Vagina (tissue), 2 donors: ENCODE measurements at regions not wholly inside any gene's neighbourhood (a gene's known extent, or its start where the extent isn't known, plus 50 kb on each side); places are given as distances from the start of the nearest gene placed in this dataset.
"Not testable (repeated sequence)": the region's sequence is repeated elsewhere in the genome, so short reads cannot be mapped to it uniquely, and the experiment has no call there.

ENCODE experiments used
- DNase-seq, 2 donors: peaks; one replicate each; pipeline ENCODE4 v3.0.0-alpha.2; 2017; ENCODE audit errors: extremely low spot score in 2 of 2
- H3K27ac ChIP-seq: fragments of 200-600 bp; sonication (generic); one replicate; pipeline ENCODE4 v1.5.1; 2019
- H3K27me3 ChIP-seq: fragments of 200-600 bp; sonication (generic); one replicate; pipeline ENCODE4 v1.5.1; 2019
- H3K36me3 ChIP-seq, 2 donors: fragments of 200-600 bp; sonication (generic); one replicate each; pipeline ENCODE4 v1.5.1; 2017 to 2019
- H3K4me1 ChIP-seq: fragments of 200-600 bp; sonication (generic); one replicate; pipeline ENCODE4 v1.5.1; 2019
- H3K4me3 ChIP-seq, 2 donors: fragments of 200-600 bp; sonication (generic); 1 replicate in 1 of 2; 2 replicates in 1 of 2; pipeline ENCODE4 v1.5.1; 2016 to 2019
- H3K9me3 ChIP-seq: fragments of 200-600 bp; sonication (generic); one replicate; pipeline ENCODE4 v1.5.1; 2019
- POLR2A ChIP-seq, 2 donors: fragments of 450-650 bp; IDR thresholded peaks; one replicate each; pipeline ENCODE4 v1.6.1; 2017; ENCODE audit warnings: antibody characterized with exemption in 2 of 2, mild to moderate bottlenecking in 2 of 2, moderate library complexity in 2 of 2
- POLR2AphosphoS5 ChIP-seq, 2 donors: sonication (generic); formaldehyde crosslinking; IDR thresholded peaks; one replicate each; pipeline ENCODE4 v1.9.0; 2017; ENCODE audit warnings: antibody characterized with exemption in 2 of 2, mild to moderate bottlenecking in 2 of 2, low read depth in 1 of 2; ENCODE audit not compliant: insufficient read depth in 1 of 2
- intact Hi-C: fragments of 100-400 bp; cut with DNase I; formaldehyde crosslinking; loops from one replicate; pipeline ENCODE4 v1.15.1; 2023
- TF ChIP-seq, protein P1 (sequence below), 3 experiments: fragments of 450-650 bp in 2 of 3; fragments of 200-600 bp in 1 of 3; sonication (generic) in 1 of 3; IDR thresholded peaks; one replicate each; pipeline ENCODE4 v1.5.1; 2017 to 2019; ENCODE audit warnings: antibody characterized with exemption in 3 of 3, mild to moderate bottlenecking in 2 of 3, moderate library complexity in 2 of 3

GRCh38 chr6:105526225-105526872 is 123.5 kb upstream of the PREP start:
- no peaks in the 10 kb centered on the region for H3K27me3 ChIP-seq
- H3K9me3 ChIP-seq, result no peaks in the 10 kb centered on the region
- H3K4me3 ChIP-seq, result no peak overlapping the region
- no peaks in the 10 kb centered on the region for H3K4me1 ChIP-seq
- H3K27ac ChIP-seq, result no peak overlapping the region
- H3K36me3 ChIP-seq, result no peaks in the 10 kb centered on the region
- intact Hi-C loops, result no loop called here
- TF ChIP-seq POLR2A (IDR thresholded peaks at IDR 0.05), result no peak
- TF ChIP-seq, protein P1, sequence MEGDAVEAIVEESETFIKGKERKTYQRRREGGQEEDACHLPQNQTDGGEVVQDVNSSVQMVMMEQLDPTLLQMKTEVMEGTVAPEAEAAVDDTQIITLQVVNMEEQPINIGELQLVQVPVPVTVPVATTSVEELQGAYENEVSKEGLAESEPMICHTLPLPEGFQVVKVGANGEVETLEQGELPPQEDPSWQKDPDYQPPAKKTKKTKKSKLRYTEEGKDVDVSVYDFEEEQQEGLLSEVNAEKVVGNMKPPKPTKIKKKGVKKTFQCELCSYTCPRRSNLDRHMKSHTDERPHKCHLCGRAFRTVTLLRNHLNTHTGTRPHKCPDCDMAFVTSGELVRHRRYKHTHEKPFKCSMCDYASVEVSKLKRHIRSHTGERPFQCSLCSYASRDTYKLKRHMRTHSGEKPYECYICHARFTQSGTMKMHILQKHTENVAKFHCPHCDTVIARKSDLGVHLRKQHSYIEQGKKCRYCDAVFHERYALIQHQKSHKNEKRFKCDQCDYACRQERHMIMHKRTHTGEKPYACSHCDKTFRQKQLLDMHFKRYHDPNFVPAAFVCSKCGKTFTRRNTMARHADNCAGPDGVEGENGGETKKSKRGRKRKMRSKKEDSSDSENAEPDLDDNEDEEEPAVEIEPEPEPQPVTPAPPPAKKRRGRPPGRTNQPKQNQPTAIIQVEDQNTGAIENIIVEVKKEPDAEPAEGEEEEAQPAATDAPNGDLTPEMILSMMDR (IDR thresholded peaks at IDR 0.05), result no peak
- TF ChIP-seq POLR2AphosphoS5 (IDR thresholded peaks at IDR 0.05; ENCODE audit: insufficient read depth in 1 of 2, low read depth in 1 of 2), result no peak
- DNase-seq, result no peak

DNA sequence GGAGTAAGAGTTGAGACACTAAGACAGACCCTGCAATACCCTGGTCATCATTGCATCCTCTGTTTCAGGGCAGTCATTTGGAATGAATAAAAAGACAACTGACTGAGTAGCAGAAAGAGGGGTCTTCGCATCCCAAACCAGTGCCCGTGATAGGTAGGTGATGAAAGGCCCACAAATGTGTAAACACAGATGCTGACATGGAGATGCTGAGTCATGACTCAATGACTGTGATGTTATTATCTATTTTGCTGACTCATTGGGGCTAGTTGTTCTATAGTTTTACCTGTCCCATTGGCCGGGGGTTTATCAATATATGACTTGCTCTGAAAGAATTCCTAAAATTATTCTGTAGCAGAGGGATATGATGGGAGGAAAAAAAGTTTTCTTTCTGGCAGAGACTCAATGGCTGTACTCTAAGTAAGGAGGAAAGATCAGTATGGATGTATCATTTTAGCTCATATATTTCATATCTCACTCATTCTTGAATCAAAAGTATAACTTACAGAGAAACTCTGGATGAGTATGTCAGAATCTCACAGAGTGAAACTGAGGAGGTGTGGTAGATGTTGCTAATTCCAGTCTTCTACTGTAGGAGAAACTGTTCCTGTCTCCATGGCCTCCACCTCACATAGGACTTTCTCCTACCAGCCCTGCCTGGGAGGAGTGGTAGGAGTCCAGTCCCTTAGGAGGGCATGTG is 119.9 kb upstream of the PREP start:
- no peak overlapping the region for H3K27ac ChIP-seq

DNA sequence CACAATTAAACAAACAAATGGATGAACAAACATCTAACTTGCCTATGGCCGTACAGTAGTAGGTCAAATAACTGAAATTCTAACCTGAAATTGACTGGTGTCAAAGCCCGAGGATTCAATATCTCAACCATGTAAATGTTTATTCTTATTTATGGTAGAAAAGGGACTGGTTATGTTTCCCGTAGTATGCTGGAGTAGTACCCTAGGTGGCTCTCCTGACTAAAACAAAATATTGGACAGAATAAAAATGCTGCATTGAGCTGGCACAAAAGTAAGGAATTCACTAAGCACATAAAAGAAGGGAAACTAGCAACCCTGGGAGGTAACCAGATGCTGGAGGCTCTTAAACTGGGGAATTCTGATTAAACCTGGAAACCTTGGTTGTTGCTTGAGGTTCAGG is 117.1 kb upstream of the PREP start:
- TF ChIP-seq, protein P1 (IDR thresholded peaks at IDR 0.05), result no peak
- no peak for TF ChIP-seq POLR2A (IDR thresholded peaks at IDR 0.05)
- TF ChIP-seq POLR2AphosphoS5 (IDR thresholded peaks at IDR 0.05; ENCODE audit: insufficient read depth in 1 of 2, low read depth in 1 of 2), result no peak
- intact Hi-C loops, result no loop called here
- Histone ChIP-seq H3K27me3 (no peaks in the 10 kb centered on the region), H3K4me3 (no peak overlapping the region), H3K27ac (no peak overlapping the region), H3K9me3 (no peaks in the 10 kb centered on the region), H3K36me3 (no peaks in the 10 kb centered on the region), H3K4me1 (no peaks in the 10 kb centered on the region)
- DNase-seq, result no peak

More for the DNA sequence above, 119.9 kb upstream of the PREP start:
- intact Hi-C loops, result no loop called here
- no peak for DNase-seq
- TF ChIP-seq POLR2A (IDR thresholded peaks at IDR 0.05), result no peak
- no peak for TF ChIP-seq POLR2AphosphoS5 (IDR thresholded peaks at IDR 0.05; ENCODE audit: insufficient read depth in 1 of 2, low read depth in 1 of 2)
- TF ChIP-seq, protein P1 (IDR thresholded peaks at IDR 0.05), result no peak
- Histone ChIP-seq H3K9me3 (no peaks in the 10 kb centered on the region), H3K4me3 (no peak overlapping the region), H3K36me3 (no peaks in the 10 kb centered on the region), H3K4me1 (no peaks in the 10 kb centered on the region), H3K27me3 (no peaks in the 10 kb centered on the region)

GRCh38 chr6:105518993-105519392 is 116.1 kb upstream of the PREP start:
- intact Hi-C loops, H3K9me3 ChIP-seq, H3K27ac ChIP-seq, H3K4me3 ChIP-seq, H3K36me3 ChIP-seq, H3K27me3 ChIP-seq, H3K4me1 ChIP-seq, DNase-seq: not testable (repeated sequence)

- Histone ChIP-seq H3K27me3 (no peaks in the 10 kb centered on the region), H3K9me3 (no peaks in the 10 kb centered on the region), H3K36me3 (no peaks in the 10 kb centered on the region), H3K4me3 (no peak overlapping the region), H3K27ac (no peak overlapping the region), H3K4me1 (no peaks in the 10 kb centered on the region)
- intact Hi-C loops, result no loop called here
- TF ChIP-seq POLR2AphosphoS5 (IDR thresholded peaks at IDR 0.05; ENCODE audit: insufficient read depth in 1 of 2, low read depth in 1 of 2) (no peak), POLR2A (IDR thresholded peaks at IDR 0.05) (no peak)
- TF ChIP-seq, protein P1 (IDR thresholded peaks at IDR 0.05), result no peak
- no peak for DNase-seq
Observed at GRCh38 chr6:105515054-105515453, 112.2 kb upstream of the PREP start.
